NCI-H748 (cell line): ENCODE measurements at regions not wholly inside any gene's neighbourhood (a gene's known extent, or its start where the extent isn't known, plus 50 kb on each side); places are given as distances from the start of the nearest gene placed in this dataset.
A peak's percentile ranks its signal among the peaks of the same experiment; 100 is the strongest.

Experiments
- DNase-seq: peaks from one replicate; lab custom pipeline; 2025; ENCODE audit not compliant: unreplicated experiment; lab: John Stamatoyannopoulos, UW

GRCh38 chr6:150536835-150537234 is 62.9 kb upstream of the PLEKHG1 start:
- DNase-seq, result no peak

- no peak for DNase-seq
These were observed 62.2 kb upstream of the PLEKHG1 start for GRCh38 chr6:150537491-150537890.

- DNase-seq, result no peak
These were observed 61.8 kb upstream of the PLEKHG1 start for GRCh38 chr6:150537893-150538292.

GRCh38 chr6:150539111-150539510 is 60.6 kb upstream of the PLEKHG1 start:
- DNase-seq, result no peak

GRCh38 chr6:150539568-150539967 is 60.1 kb upstream of the PLEKHG1 start:
- DNase-seq, result no peak

- peak; percentile 48 for DNase-seq
These were observed 58.1 kb upstream of the PLEKHG1 start for GRCh38 chr6:150541576-150541975.

- no peak for DNase-seq
These were observed 56.5 kb upstream of the PLEKHG1 start for GRCh38 chr6:150543178-150543577.

- DNase-seq, result no peak
These were observed 54.9 kb upstream of the PLEKHG1 start for GRCh38 chr6:150544793-150545192.

GRCh38 chr6:150546457-150546856 is 53.2 kb upstream of the PLEKHG1 start:
- no peak for DNase-seq

GRCh38 chr6:150547502-150548222 is 52.0 kb upstream of the PLEKHG1 start:
- DNase-seq, result no peak

GRCh38 chr6:150548330-150548729 is 51.4 kb upstream of the PLEKHG1 start:
- no peak for DNase-seq

GRCh38 chr6:150549007-150549406 is 50.7 kb upstream of the PLEKHG1 start:
- no peak for DNase-seq

- DNase-seq, result no peak
These were observed 50.0 kb upstream of the PLEKHG1 start for GRCh38 chr6:150549674-150550101.
